GM19043 (cell line): ENCODE measurements at regions not wholly inside any gene's neighbourhood (a gene's known extent, or its start where the extent isn't known, plus 50 kb on each side); places are given as distances from the start of the nearest gene placed in this dataset.

Experiments used
- ATAC-seq: cut with Tn5 transposase; IDR thresholded peaks from one replicate; pipeline ENCODE4 v1.9.1; 2021; ENCODE audit warnings: low read depth; ENCODE audit not compliant: unreplicated experiment

- ATAC-seq = no peak
These were observed 274.7 kb downstream of the RPLP1 start for GRCh38 chr15:69727121-69727924.

- ATAC-seq = no peak
These were observed 276.6 kb downstream of the RPLP1 start for GRCh38 chr15:69729167-69729748.

DNA sequence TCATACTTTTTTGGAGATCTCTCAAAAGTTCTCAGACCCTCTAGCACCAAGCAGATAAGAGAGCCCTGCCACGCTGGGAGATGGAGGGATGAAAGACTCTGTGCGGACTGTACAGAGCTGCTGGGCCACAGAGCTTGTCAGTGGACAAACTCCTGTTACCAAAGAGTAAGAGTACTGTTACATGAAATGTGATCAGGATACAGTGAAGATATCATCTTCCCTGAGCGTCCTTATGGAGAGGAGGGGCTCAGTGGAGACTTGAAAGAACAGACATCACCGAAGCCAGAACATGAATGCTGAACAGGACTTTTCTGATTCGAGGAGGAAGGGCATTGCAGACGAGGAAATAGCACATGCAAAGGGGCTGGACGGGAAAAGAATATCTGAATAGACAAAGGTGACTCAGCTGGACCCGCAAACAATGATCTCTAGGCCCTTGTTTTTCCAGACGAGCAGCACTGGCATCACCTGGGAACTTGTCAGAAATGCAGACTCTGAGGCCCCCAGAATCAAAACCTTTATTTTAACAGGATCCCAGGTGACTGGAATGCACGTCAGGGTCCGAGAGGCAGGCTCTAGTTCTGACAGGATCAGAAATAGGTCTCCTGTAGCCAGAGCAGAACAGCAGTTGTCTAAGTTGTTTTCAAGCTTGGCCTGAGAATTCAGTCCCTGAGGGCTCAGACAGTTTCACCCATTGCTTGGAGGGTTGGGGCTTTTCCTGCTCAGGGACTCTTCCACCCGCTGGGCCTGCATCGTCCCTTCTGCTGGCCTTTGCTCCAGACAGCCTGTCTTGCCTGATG, 277.9 kb downstream of the RPLP1 start:
- ATAC-seq = no peak

GRCh38 chr15:69731081-69731330, 278.4 kb downstream of the RPLP1 start:
- no peak for ATAC-seq

DNA sequence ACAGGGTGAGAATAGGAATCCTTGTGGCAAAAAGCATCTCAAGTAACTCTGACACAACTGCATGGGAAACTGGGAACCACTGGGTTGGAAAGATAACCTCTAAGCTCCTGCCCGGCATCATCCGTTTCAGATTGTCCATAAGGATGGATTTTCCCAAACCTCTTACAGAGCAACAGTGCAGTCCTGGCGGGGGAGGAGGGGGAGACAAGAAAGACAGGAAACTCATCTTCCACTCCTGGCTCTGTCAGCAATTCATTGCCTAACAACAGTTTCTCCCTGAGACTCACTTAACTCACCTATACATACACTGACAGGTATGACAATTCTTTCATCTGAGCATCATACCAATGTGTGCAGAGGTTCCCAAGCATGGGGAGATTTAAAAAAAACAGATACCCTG, 279.0 kb downstream of the RPLP1 start:
- no peak for ATAC-seq

GRCh38 chr15:69732133-69732532, 279.5 kb downstream of the RPLP1 start:
- no peak for ATAC-seq

GRCh38 chr15:69734699-69735098, 282.1 kb downstream of the RPLP1 start:
- ATAC-seq = no peak

GRCh38 chr15:69735121-69735520, 282.5 kb downstream of the RPLP1 start:
- no peak for ATAC-seq

DNA sequence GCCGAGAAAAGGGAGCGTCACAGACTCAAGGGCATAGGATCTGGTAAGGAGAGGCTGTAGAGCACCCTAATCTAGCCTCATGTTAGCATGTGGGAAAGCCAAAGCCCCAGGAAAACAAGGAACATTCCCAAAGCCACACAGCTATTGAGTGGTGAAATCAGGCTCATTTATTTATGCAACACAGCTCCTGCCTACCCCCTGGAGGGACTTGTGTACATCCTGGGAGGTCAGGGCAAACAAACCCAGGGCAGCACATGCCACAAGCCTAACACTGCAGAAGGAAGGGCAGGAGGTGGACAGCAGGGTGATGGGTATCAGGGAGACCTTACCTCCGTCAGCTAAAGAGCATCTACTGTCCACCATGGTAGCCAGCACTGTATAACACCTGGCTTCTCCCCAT, 283.5 kb downstream of the RPLP1 start:
- ATAC-seq = no peak

DNA sequence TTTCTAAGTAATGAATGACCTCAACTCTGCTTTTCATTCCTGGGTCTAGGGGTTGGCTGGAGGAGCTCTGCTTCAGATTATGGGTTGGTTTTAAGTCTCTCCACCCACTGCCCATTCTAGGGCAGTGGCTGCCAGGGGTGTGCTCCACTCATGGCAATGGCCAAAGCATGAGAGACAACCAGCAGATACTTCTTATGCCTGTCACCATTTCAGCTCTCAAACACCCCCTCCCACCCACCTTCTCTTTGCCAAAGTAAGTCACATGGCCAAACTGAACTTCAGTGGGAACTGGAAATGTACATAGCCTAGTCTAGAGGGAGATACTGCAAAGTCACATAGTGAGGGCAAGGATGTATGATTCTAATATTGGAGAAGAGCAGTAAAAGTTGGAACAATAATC, 285.3 kb downstream of the RPLP1 start:
- no peak for ATAC-seq

DNA sequence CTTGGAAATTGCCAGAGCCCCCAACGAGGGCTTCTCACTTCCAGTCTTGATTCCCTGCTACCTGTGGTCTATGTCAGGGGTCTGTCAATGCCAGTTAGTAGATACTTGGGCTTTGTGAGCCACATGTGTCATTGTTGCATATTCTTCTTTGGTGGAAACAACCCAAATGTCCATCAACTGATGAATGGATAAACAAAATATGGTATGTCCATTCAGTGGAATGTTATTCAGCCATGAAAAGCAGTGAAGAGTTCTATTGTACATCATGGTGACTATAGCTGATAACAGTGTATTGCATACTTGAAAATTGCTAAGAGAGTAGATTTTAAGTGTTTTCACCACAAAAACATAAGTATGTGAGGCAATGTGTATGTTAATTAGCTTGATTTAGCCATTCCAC, 288.1 kb downstream of the RPLP1 start:
- ATAC-seq = no peak

GRCh38 chr15:69742361-69742760, 289.7 kb downstream of the RPLP1 start:
- no peak for ATAC-seq

GRCh38 chr15:69743091-69743490, 290.5 kb downstream of the RPLP1 start:
- no peak for ATAC-seq

DNA sequence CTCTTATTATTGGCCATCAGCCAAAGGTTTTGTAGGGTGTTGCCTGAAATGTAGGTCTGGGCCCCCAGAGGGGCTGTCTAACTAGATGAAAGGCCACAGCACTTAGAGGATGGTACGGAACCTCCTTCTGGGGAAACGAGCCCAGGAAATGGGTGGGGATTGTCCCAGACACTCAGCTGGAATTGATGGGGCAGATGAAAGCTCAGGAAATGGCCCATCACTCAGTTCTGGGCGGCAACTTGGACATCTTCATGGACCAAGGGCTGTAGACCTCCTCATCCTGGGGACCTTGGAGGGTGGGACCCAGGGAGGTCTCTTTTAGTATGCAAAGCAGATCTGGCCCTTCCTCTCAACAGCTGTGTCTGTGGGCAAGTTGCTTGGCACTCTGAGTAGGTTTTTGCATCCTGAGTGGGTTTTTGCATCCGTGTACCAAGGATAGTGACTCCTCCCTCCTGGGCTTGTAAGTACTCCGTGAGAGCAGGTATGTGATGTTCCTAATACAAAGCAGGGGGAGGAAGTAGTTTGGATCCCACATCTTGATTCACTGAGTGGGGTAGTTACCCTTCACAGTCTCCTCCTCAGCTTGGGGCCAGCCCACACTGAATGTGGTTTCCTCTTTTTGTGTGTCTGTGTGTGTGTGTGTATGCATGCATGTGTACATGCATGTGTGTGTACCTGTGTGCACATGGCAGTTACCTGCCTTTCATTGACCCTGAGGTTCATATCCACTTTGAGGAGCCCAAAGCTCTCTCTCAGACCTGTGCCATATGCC, 292.0 kb downstream of the RPLP1 start:
- no peak for ATAC-seq

GRCh38 chr15:69747193-69747592, 294.6 kb downstream of the RPLP1 start:
- ATAC-seq = no peak

DNA sequence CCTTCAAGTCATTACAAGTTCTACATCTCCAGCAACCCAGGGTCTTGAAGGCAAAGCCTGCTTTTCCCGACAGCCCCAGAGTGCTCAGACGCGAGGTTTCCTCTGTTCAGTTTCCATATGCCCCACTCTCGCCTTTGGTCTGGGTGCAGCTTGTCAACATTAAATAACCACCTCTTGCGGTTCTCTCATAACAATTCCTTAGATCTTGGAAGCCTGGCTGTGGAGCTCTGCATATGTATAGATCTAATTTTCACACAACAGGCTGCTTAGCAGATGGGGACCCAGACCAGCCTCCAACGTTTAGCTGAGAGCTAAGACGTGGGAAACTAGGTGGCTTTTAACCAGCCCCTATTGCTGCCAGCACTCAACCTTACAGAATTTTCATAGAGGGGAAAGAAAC, 295.5 kb downstream of the RPLP1 start:
- ATAC-seq = no peak

DNA sequence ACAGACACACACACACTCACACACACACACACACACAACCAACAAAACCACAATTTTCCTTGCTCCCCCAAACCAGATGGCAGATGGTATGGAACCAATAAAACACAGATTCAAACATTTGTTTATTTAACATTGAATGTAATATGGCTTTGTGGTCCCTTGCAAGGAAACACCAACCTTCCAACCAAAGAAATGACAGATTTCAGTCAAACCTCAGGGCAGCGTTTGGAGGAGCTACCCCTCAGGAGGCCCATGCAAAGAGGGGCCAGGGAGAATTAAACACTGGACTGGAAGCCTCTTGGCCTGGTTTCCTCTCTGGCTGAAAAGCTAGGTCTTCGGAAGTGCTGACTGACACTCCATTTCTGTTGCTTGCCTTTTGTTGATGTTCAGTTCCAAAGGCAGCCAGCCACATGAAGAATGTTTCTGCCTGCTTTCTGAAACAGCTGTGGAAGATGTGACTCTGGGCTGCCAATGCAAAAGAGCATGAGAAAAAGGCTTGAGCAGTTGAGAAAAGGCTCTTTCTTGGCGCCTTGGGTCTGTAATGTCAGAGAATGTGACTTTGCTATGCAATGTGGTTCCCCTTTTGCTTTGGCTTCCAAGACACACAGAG, 296.1 kb downstream of the RPLP1 start:
- no peak for ATAC-seq

GRCh38 chr15:69749274-69749673, 296.7 kb downstream of the RPLP1 start:
- no peak for ATAC-seq

- ATAC-seq = no peak
These were observed 297.2 kb downstream of the RPLP1 start for GRCh38 chr15:69749797-69750196.

GRCh38 chr15:69750253-69750652, 297.6 kb downstream of the RPLP1 start:
- no peak for ATAC-seq

DNA sequence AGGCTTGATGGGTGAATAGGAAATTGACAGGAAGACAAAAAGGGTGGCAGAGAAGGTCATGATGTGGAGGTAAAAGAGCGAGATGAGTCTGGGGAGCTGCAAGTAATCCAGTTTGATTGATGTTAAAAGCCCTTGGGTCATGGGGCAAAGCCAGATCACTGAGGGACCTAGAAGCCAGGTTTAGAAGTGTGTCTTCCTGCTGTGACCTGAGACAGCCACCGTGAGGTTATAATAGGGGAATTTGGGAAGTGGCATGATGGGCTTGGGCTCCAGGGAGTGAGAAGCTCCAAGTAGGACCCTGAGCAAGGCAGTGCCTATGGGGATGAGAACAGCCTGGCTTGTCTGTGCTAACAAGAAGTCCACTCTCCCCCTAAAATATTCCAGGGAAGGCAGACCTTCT, 298.5 kb downstream of the RPLP1 start:
- no peak for ATAC-seq
